H1 (cell line): ENCODE measurements at regions not wholly inside any gene's neighbourhood (a gene's known extent, or its start where the extent isn't known, plus 50 kb on each side); places are given as distances from the start of the nearest gene placed in this dataset.
"Not testable (repeated sequence)": the region's sequence is repeated elsewhere in the genome, so short reads cannot be mapped to it uniquely, and the experiment has no call there.

ENCODE experiments used
- CTCF ChIA-PET: fragments of 300-600 bp; sonication (Branson Sonifier 250); formaldehyde crosslinking; loops from one replicate; lab custom pipeline; 2021; ENCODE audit not compliant: partially characterized antibody; lab: Charles Lee
- POLR2A ChIA-PET: fragments of 300-600 bp; sonication (Branson Sonifier 250); formaldehyde crosslinking; loops from one replicate; lab custom pipeline; 2021; ENCODE audit warnings: inconsistent platforms; ENCODE audit not compliant: partially characterized antibody; lab: Charles Lee
- DNase-seq, 2 experiments: peaks; one replicate each; pipeline versions ENCODE4 v3.0.0 to v3.0.0-alpha.2; 2010 to 2022; ENCODE audit warnings: low spot score in 2 of 2, low read depth in 1 of 2, mixed read lengths in 1 of 2
- FAIRE-seq: peaks from 2 replicates; lab custom pipeline; 2011; peaks lifted over from hg19 to GRCh38; lab: Jason Lieb, UNC
- H2AFZ ChIP-seq: 2 replicates; pipeline ENCODE4 v1.8.1; 2012; ENCODE audit warnings: low read length, inconsistent platforms
- H2AK5ac ChIP-seq: 2 replicates; pipeline ENCODE4 v1.6.1; 2013; ENCODE audit warnings: low read depth, low read length
- H2BK120ac ChIP-seq: replicated peaks from 2 replicates; pipeline ENCODE3; 2013; ENCODE audit warnings: low read depth, low read length, inconsistent platforms
- H2BK12ac ChIP-seq: 2 replicates; pipeline ENCODE4 v1.6.1; 2013; ENCODE audit warnings: low read depth, low read length
- H2BK15ac ChIP-seq: 2 replicates; pipeline ENCODE4 v1.6.1; 2013; ENCODE audit warnings: low read length
- H2BK20ac ChIP-seq: 2 replicates; pipeline ENCODE4 v1.6.1; 2013; ENCODE audit warnings: low read length
- H2BK5ac ChIP-seq: 2 replicates; pipeline ENCODE4 v1.6.1; 2013; ENCODE audit warnings: low read depth, low read length
- H3K14ac ChIP-seq: 2 replicates; pipeline ENCODE4 v1.6.1; 2013; ENCODE audit warnings: inconsistent platforms; ENCODE audit not compliant: insufficient read length
- H3K18ac ChIP-seq: 2 replicates; pipeline ENCODE4 v1.6.1; 2013; ENCODE audit warnings: low read length; ENCODE audit errors: extremely low read depth
- H3K23ac ChIP-seq: 2 replicates; pipeline ENCODE4 v1.6.1; 2013; ENCODE audit warnings: inconsistent platforms; ENCODE audit not compliant: insufficient read length
- H3K23me2 ChIP-seq: 2 replicates; pipeline ENCODE4 v1.6.1; 2013; ENCODE audit warnings: low read depth, low read length
- H3K27ac ChIP-seq: 2 replicates; pipeline ENCODE4 v1.6.1; 2011; ENCODE audit warnings: low read depth, low read length, inconsistent platforms
- H3K27me3 ChIP-seq, 4 experiments: replicated peaks in 1 of 4; 1 replicate in 1 of 4; 2 replicates in 3 of 4; pipeline versions ENCODE4 v1.6.1 to v1.8.1; 2011 to 2013; ENCODE audit warnings: low read length in 3 of 4, mild to moderate bottlenecking in 3 of 4, inconsistent platforms in 2 of 4, mixed read lengths in 2 of 4, moderate library complexity in 1 of 4; ENCODE audit not compliant: control insufficient read depth in 3 of 4, insufficient read depth in 3 of 4; ENCODE audit errors: extremely low read depth in 1 of 4
- H3K36me3 ChIP-seq, 4 experiments: 2 replicates each; pipeline versions ENCODE4 v1.6.1 to v1.8.1; 2011 to 2013; ENCODE audit warnings: mild to moderate bottlenecking in 4 of 4, low read length in 3 of 4, moderate library complexity in 2 of 4, control low read depth in 1 of 4, inconsistent platforms in 1 of 4; ENCODE audit not compliant: insufficient read depth in 4 of 4, control insufficient read depth in 2 of 4
- H3K4ac ChIP-seq: replicated peaks from 2 replicates; pipeline ENCODE3; 2013; ENCODE audit warnings: low read length, low read depth, mixed read lengths, inconsistent platforms; ENCODE audit not compliant: insufficient read length
- H3K4me1 ChIP-seq, 4 experiments: replicated peaks in 1 of 4; 1 replicate in 1 of 4; 2 replicates in 3 of 4; pipeline versions ENCODE4 v1.6.1 to v1.8.1; 2011 to 2013; ENCODE audit warnings: low read length in 3 of 4, inconsistent platforms in 2 of 4, mixed read lengths in 1 of 4; ENCODE audit not compliant: insufficient read depth in 4 of 4, control insufficient read depth in 3 of 4
- H3K4me2 ChIP-seq, 2 experiments: 2 replicates each; pipeline versions ENCODE4 v1.6.1 to v1.8.1; 2011 to 2013; ENCODE audit warnings: low read depth in 2 of 2, low read length in 2 of 2, control low read depth in 1 of 2, inconsistent platforms in 1 of 2, mild to moderate bottlenecking in 1 of 2; ENCODE audit not compliant: insufficient read depth in 1 of 2
- H3K4me3 ChIP-seq, 4 experiments: fragments of 200-600, 300-600 bp in 1 of 4; sonication (generic), shearing (Covaris generic), sonication (Bioruptor Twin) in 1 of 4; 2 replicates each; pipeline versions ENCODE4 v1.5.1 to v1.8.1; 2011 to 2016; ENCODE audit warnings: low read length in 4 of 4, low read depth in 3 of 4, control low read depth in 2 of 4, inconsistent platforms in 2 of 4, mild to moderate bottlenecking in 2 of 4, mixed read lengths in 1 of 4, moderate library complexity in 1 of 4; ENCODE audit not compliant: insufficient read depth in 2 of 4; ENCODE audit errors: extremely low read depth in 1 of 4
- H3K56ac ChIP-seq: replicated peaks from 2 replicates; pipeline ENCODE3; 2013; ENCODE audit warnings: low read depth, mild to moderate bottlenecking, mixed read lengths, low read length, inconsistent platforms; ENCODE audit not compliant: insufficient read length
- H3K79me1 ChIP-seq: 2 replicates; pipeline ENCODE4 v1.6.1; 2013; ENCODE audit warnings: low read depth, low read length, control low read depth
- H3K79me2 ChIP-seq, 2 experiments: 2 replicates each; pipeline versions ENCODE4 v1.6.1 to v1.8.1; 2012 to 2013; ENCODE audit warnings: low read length in 2 of 2, mild to moderate bottlenecking in 2 of 2, inconsistent platforms in 1 of 2; ENCODE audit not compliant: insufficient read depth in 2 of 2, control insufficient read depth in 1 of 2
- H3K9ac ChIP-seq, 4 experiments: replicated peaks in 1 of 4; 1 replicate in 1 of 4; 2 replicates in 3 of 4; pipeline versions ENCODE4 v1.6.1 to v1.8.1; 2011 to 2013; ENCODE audit warnings: low read depth in 3 of 4, low read length in 3 of 4, control low read depth in 2 of 4, mild to moderate bottlenecking in 2 of 4, moderate library complexity in 2 of 4, inconsistent platforms in 1 of 4; ENCODE audit errors: extremely low read depth in 1 of 4
- H3K9me3 ChIP-seq, 2 experiments: 2 replicates each; pipeline versions ENCODE4 v1.6.1 to v1.8.1; 2012 to 2013; ENCODE audit warnings: mild to moderate bottlenecking in 2 of 2, moderate library complexity in 2 of 2, control low read depth in 1 of 2, inconsistent platforms in 1 of 2, low read depth in 1 of 2, low read length in 1 of 2, mixed read lengths in 1 of 2; ENCODE audit not compliant: insufficient read depth in 2 of 2
- H4K20me1 ChIP-seq, 2 experiments: replicated peaks in 1 of 2; 2 replicates each; pipeline versions ENCODE3 to v1.8.1; 2011 to 2013; ENCODE audit warnings: inconsistent platforms in 2 of 2, low read length in 2 of 2, mild to moderate bottlenecking in 1 of 2; ENCODE audit not compliant: insufficient read depth in 2 of 2, control insufficient read depth in 1 of 2
- H4K5ac ChIP-seq: 2 replicates; pipeline ENCODE4 v1.6.1; 2013; ENCODE audit warnings: low read length, low read depth, mixed read lengths, inconsistent platforms; ENCODE audit not compliant: insufficient read length
- H4K8ac ChIP-seq: 2 replicates; pipeline ENCODE4 v1.8.0; 2013; ENCODE audit warnings: mild to moderate bottlenecking, moderate library complexity, low read length, inconsistent platforms; ENCODE audit not compliant: insufficient read depth; ENCODE audit errors: extremely low read depth
- H4K91ac ChIP-seq: replicated peaks from 2 replicates; pipeline ENCODE3; 2013; ENCODE audit warnings: low read length, mixed read lengths, inconsistent platforms; ENCODE audit not compliant: insufficient read length
- CTBP2 ChIP-seq: IDR thresholded peaks from 2 replicates; pipeline ENCODE4 v1.7.0; 2011; ENCODE audit warnings: borderline replicate concordance, mild to moderate bottlenecking, moderate library complexity, mixed read lengths, low read length; ENCODE audit not compliant: insufficient read depth, insufficient read length
- EGR1 ChIP-seq: IDR thresholded peaks from 2 replicates; pipeline ENCODE4 v1.6.1; 2011; ENCODE audit warnings: low read depth, low read length, borderline replicate concordance
- EP300 ChIP-seq, 2 experiments: IDR thresholded peaks; 1 replicate in 1 of 2; 2 replicates in 1 of 2; pipeline ENCODE4 v1.6.1; 2011 to 2012; ENCODE audit warnings: low read depth in 2 of 2, low read length in 2 of 2, mild to moderate bottlenecking in 2 of 2, borderline replicate concordance in 1 of 2, inconsistent platforms in 1 of 2, moderate library complexity in 1 of 2
- HDAC2 ChIP-seq, 2 experiments: fragments of 300-600 bp in 1 of 2; sonication (generic) in 1 of 2; IDR thresholded peaks; 2 replicates each; pipeline ENCODE4 v1.6.1; 2011 to 2012; ENCODE audit warnings: low read depth in 2 of 2, low read length in 2 of 2, mild to moderate bottlenecking in 2 of 2, moderate library complexity in 2 of 2, borderline replicate concordance in 1 of 2, inconsistent platforms in 1 of 2
- TEAD4 ChIP-seq: IDR thresholded peaks from 2 replicates; pipeline ENCODE4 v1.6.1; 2012; ENCODE audit warnings: low read depth, low read length, inconsistent platforms, mixed read lengths
- WGBS, 2 experiments: shearing (Covaris generic) in 1 of 2; methylation state at CpG; one replicate each; pipeline versions ENCODE4 v1.1.6 to v1.1.7; 2013 to 2015; ENCODE audit warnings: low lambda C conversion rate in 2 of 2, mixed read lengths in 2 of 2, inconsistent platforms in 1 of 2, low coverage in 1 of 2, missing lambda C conversion rate in 1 of 2; ENCODE audit not compliant: insufficient replicate concordance in 2 of 2, insufficient coverage in 1 of 2, insufficient read length in 1 of 2; ENCODE audit errors: extremely low coverage in 1 of 2, missing lambda C conversion rate in 1 of 2; 5-methylcytosine and 5-hydroxymethylcytosine counted together

DNA sequence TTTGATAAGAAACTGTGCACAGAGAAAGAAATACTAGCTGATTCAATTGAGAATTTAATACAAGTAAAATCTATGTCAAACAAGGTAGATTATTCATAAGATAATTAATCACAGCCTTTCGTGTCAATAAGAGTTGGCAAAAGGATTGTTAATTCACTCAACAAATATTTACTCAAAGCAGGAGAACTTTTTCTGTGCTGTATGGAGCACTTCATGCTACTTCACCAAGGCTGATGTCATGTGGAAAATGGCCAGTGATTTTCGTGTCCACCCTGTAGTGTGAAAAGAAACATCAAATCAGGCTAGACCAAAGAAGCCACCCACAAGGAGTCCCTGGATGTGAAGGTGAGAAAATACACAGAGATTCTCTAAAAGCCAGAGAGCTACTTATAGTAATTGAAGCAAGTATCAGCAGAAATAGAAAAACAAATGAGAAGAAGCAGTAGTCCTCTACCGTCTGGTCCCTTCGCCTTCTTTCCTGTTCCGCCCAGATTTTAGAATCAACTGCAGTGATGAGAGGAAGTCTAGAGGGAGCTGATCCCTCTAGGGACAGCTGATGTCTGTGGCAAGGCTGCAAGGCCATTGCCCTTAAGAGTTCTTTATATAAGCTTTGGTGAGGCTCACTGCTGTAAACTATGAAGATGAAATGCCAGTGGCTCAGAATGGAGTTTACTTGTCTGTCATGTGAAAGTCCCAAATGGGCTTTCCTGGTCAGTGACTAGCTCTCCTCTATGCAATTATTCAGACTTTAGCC is 201.3 kb upstream of the APCDD1 start (continued):
- TF ChIP-seq CTBP2 (no peak), EP300 (IDR thresholded peaks at IDR 0.05; ENCODE audit: borderline replicate concordance in 1 of 2, low read depth in 2 of 2, low read length in 2 of 2) (no peak), TEAD4 (no peak), EGR1 (no peak), HDAC2 (IDR thresholded peaks at IDR 0.05; ENCODE audit: borderline replicate concordance in 1 of 2, low read depth in 2 of 2, low read length in 2 of 2) (no peak)
- TF ChIP-seq, all 59 proteins: peak for 0

DNA sequence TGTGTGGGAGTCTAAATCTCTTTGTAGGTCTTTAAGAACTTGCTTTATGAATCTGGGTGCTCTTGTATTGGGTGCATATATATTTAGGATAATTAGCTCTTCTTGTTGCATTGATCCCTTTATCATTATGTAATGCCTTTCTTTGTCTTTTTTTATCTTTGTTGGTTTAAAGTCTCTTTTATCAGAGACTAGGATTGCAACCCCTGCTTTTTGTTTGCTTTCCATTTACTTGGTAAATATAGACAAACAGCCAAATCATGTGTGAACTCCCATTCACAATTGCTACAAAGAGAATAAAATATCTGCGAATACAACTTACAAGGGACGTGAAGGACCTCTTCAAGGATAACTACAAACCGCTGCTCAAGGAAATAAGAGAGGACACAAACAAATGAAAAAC is 198.2 kb upstream of the APCDD1 start:
- DNase-seq, H3K4me2 ChIP-seq, H3K9me3 ChIP-seq, FAIRE-seq, H3K23me2 ChIP-seq, H3K4me3 ChIP-seq, H2AK5ac ChIP-seq, H3K27me3 ChIP-seq, H3K23ac ChIP-seq, CTCF ChIA-PET, H2BK20ac ChIP-seq, H3K14ac ChIP-seq, H3K4me1 ChIP-seq, H3K4ac ChIP-seq, POLR2A ChIA-PET, H3K79me2 ChIP-seq, H2BK5ac ChIP-seq, H2BK15ac ChIP-seq, H3K18ac ChIP-seq, H3K36me3 ChIP-seq, H4K5ac ChIP-seq, H3K9ac ChIP-seq, H2AFZ ChIP-seq, H3K79me1 ChIP-seq, H2BK120ac ChIP-seq, H4K8ac ChIP-seq, H3K27ac ChIP-seq, H3K56ac ChIP-seq, H2BK12ac ChIP-seq, H4K20me1 ChIP-seq, H4K91ac ChIP-seq: not testable (repeated sequence)
- 82% methylated on average over 3 of the region's 3 CpGs; no CpG with 5 or more reads in 1 of the 2 experiments for WGBS, 2 experiments
